Ishikawa (cell line): ENCODE measurements at regions not wholly inside any gene's neighbourhood (a gene's known extent, or its start where the extent isn't known, plus 50 kb on each side); places are given as distances from the start of the nearest gene placed in this dataset.

Source experiments
- CEBPB ChIP-seq: IDR thresholded peaks from 2 replicates; pipeline ENCODE4 v1.6.1; 2012
- CREB1 ChIP-seq: IDR thresholded peaks from 2 replicates; pipeline ENCODE4 v1.6.1; 2012; ENCODE audit warnings: low read depth
- EGR1 ChIP-seq: IDR thresholded peaks from 2 replicates; pipeline ENCODE4 v1.6.1; 2012
- EP300 ChIP-seq: IDR thresholded peaks from 2 replicates; pipeline ENCODE4 v1.6.1; 2012; ENCODE audit warnings: borderline replicate concordance
- FOXM1 ChIP-seq: IDR thresholded peaks from 2 replicates; pipeline ENCODE4 v1.6.1; 2012; ENCODE audit warnings: low read depth, borderline replicate concordance
- NFIC ChIP-seq: IDR thresholded peaks from 2 replicates; pipeline ENCODE4 v1.6.1; 2012
- RAD21 ChIP-seq: IDR thresholded peaks from 2 replicates; pipeline ENCODE4 v1.6.1; 2012; ENCODE audit warnings: low read depth
- REST ChIP-seq: IDR thresholded peaks from 2 replicates; pipeline ENCODE4 v1.6.1; 2012; ENCODE audit warnings: low read depth, mild to moderate bottlenecking
- TAF1 ChIP-seq: IDR thresholded peaks from 2 replicates; pipeline ENCODE4 v1.6.1; 2012; ENCODE audit warnings: low read depth, mild to moderate bottlenecking
- TCF12 ChIP-seq: IDR thresholded peaks from 2 replicates; pipeline ENCODE4 v1.6.1; 2012; ENCODE audit warnings: low read depth
- TEAD4 ChIP-seq: IDR thresholded peaks from 2 replicates; pipeline ENCODE4 v1.6.1; 2012
- USF1 ChIP-seq: IDR thresholded peaks from 2 replicates; pipeline ENCODE4 v1.6.1; 2012
- YY1 ChIP-seq: IDR thresholded peaks from 2 replicates; pipeline ENCODE4 v1.6.1; 2012; ENCODE audit warnings: low read depth
- ZBTB7A ChIP-seq: IDR thresholded peaks from 2 replicates; pipeline ENCODE4 v1.6.1; 2012; ENCODE audit warnings: low read depth
- TF ChIP-seq, protein P1 (sequence below): IDR thresholded peaks from 2 replicates; pipeline ENCODE4 v1.6.1; 2012

DNA sequence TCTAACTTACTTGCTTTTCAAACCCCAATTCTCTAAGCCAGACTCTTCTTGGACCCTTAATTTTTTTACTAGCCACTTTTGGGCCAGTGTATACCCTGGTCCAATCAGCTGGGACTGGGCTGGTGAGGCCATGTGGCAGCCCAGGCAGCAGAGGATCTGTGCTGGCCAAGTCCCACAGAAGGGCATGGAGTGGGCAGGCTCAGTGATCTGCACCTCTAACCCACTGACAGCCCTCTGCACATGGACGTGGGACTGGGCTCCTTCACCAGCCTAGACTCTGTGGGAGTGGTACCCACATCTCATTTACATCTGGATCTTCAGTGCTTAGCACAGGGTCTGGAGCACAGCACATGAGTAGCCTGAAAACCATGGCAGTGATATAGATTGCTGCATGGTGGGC, 56.1 kb upstream of the PRR23C start:
- no peak for TF ChIP-seq TEAD4
- TF ChIP-seq EGR1, result no peak
- no peak for TF ChIP-seq CREB1
- TF ChIP-seq EP300, result no peak
- TF ChIP-seq REST, result no peak
- no peak for TF ChIP-seq ZBTB7A
- no peak for TF ChIP-seq NFIC
- TF ChIP-seq CEBPB, result no peak

DNA sequence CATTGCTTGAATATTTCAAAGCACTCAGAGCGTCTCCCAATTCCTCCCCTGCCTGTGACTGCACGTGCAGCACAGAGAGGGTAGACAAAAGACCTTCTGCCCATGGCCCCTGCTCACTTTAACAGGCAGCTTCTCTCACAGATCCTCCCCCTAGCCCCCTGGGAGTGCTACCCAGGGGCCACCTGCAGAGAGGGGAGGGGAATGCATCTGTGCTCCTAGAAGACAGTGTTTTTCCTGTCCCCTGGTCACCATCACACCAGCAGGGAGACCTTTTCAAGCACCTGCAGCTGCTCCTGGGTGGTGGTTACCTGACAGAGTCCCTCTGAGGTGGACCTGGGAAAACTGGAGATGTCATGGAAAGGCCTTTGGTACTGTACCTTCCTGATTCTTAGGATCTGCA, 56.7 kb upstream of the PRR23C start:
- TF ChIP-seq CEBPB, result no peak
- no peak for TF ChIP-seq TCF12
- TF ChIP-seq YY1, result no peak
- no peak for TF ChIP-seq EP300
- TF ChIP-seq FOXM1, result no peak
- TF ChIP-seq TAF1, result no peak
- TF ChIP-seq TEAD4, result no peak
- no peak for TF ChIP-seq RAD21
- TF ChIP-seq, protein P1, sequence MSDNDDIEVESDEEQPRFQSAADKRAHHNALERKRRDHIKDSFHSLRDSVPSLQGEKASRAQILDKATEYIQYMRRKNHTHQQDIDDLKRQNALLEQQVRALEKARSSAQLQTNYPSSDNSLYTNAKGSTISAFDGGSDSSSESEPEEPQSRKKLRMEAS, result no peak
- TF ChIP-seq NFIC, result no peak
- no peak for TF ChIP-seq CREB1
- TF ChIP-seq USF1, result no peak

DNA sequence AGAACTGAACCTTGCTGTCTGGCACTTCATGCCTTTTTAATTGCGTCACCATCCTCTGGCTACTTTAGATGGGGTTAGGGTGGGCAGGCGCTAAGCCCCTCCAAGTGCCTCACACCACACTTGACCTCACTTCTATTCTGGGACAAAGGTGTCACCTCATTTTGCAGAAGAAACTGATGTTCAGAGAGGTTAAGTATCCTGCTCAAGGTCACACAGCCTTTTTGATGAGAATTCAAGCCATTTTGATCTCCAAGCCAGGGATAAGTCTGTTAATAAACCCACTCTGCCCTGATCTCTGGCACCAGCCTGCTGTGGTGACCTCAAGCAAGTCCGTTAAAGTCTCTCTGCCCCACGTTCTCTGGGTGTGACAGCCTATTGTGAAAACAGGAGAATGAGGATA, 58.8 kb upstream of the PRR23C start:
- TF ChIP-seq EGR1 (no peak), YY1 (no peak), CEBPB (no peak), EP300 (no peak)

DNA sequence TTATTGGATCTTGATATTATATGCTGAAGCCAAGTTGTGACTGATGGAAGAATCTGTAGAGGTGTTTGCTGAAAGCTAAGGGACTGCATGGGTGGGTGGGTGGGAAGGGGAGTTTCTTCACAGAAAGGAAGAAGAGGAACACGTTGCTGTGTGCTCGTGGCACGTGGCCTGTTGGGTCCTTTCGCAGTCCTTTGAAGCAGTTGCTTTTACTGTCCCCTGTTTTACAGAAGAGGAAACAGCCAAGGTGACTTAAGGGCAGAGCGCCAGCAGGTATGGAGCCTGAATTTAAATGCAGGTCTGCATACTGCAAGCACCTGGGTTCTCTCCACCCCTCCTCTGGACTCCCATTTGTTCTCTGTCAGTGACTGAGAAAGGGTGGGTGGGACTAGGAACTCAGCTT, 59.4 kb upstream of the PRR23C start:
- TF ChIP-seq RAD21 (no peak), EP300 (no peak), EGR1 (no peak), TAF1 (no peak), TCF12 (no peak)

- TF ChIP-seq CREB1 (no peak), FOXM1 (no peak), EP300 (no peak), TCF12 (no peak), TEAD4 (no peak), CEBPB (no peak), ZBTB7A (no peak), NFIC (no peak), USF1 (no peak), EGR1 (no peak), TAF1 (no peak), RAD21 (no peak)
- TF ChIP-seq, protein P1, result no peak
Measured at GRCh38 chr3:139105154-139105702, 60.5 kb upstream of the PRR23C start.

DNA sequence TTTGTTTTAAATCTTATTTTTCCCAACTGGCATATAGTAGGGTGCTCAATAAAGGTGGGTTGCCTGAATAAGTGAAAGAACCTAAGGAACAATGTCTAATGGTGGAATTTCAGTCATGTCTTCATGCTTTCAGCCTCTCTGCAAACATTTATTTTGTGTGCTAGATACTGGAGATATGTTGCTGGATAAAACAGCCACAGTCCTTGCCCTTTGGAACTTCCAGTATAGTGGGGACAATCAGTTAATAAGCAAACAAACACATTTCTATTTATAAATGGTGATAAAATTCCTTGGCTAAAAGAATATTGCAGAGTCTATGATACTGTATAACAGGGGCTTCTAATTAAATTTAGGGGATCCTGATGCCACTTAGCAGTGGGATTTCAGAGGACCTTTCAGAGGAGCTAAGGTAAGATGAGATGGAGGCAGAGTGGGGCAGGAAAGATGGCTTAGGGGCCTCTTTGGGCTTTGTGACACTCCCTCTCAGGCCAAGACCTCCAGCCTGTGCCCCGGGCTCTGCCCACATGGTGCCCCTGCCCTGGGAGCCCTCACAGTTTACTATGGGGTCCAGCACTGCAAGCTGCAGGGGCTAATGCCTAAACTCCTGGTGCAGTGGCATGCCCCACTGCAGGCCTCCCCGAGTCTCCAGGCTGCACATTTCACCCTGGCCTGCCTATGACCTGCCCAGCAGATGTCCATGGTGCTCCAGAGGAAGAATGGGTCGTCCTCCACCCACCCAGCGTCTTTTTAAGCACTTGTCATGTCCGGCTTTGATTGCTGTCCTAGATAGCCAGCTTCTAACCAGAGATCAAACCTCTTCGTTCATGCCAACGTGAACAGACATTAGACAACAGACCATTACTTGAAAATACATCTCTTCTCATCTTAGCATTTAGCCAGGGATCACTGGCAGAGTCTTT, 61.6 kb upstream of the PRR23C start:
- TF ChIP-seq ZBTB7A (no peak), TEAD4 (no peak), RAD21 (no peak), EP300 (no peak), EGR1 (no peak), CEBPB (no peak), USF1 (no peak), FOXM1 (no peak)
- TF ChIP-seq, protein P1, result no peak

DNA sequence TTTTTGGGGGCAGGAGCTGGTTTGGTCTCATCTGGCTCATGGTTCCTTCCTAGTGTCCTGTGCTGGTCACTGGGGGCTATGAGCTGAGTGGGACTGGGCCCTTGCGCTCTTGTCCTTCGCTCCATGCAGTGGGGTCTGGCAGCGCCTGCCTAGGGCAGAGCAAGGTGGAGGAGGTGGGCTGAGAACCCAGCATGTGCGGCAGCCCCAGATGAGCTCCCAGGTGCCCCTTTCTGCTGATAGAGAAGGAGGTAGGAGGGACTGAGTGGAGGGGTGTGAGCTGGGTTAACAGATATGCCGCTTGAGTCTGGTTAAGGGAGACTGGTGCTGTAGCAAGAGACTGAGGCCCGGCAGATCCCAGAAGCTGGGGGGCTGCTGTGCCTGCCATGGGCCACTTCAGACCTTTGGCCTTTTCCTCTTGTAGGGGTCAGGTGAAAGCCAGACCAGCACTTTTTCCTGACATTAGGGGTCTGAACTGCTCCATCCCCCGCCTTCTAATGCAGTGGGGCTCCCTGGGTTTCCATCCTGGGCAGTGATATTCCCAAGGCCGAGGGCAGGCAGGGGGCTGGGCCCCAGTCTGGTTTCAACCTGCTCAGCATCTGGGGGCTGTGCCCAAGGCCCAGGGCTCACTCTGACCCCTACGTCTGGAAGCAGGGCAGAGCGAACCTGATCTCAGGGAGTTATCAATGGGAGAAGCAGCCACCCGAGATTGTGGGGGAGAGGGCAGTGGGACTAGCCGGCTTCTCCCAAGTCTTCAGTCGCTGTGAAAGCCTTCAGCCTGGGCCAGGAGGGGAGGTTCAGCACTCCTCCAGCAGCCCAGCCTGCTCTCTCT, 62.9 kb upstream of the PRR23C start:
- TF ChIP-seq ZBTB7A, result no peak
- no peak for TF ChIP-seq TAF1
- TF ChIP-seq EP300, result no peak
- no peak for TF ChIP-seq NFIC
- TF ChIP-seq RAD21, result no peak
- TF ChIP-seq EGR1, result no peak
- TF ChIP-seq YY1, result no peak
- no peak for TF ChIP-seq REST
- TF ChIP-seq CREB1, result no peak
- no peak for TF ChIP-seq USF1
- TF ChIP-seq FOXM1, result no peak
- TF ChIP-seq, protein P1, result no peak
- TF ChIP-seq TCF12, result no peak
- no peak for TF ChIP-seq CEBPB
- TF ChIP-seq TEAD4, result no peak
